GM12878 (cell line): ENCODE measurements at regions not wholly inside any gene's neighbourhood (a gene's known extent, or its start where the extent isn't known, plus 50 kb on each side); places are given as distances from the start of the nearest gene placed in this dataset.
"Not testable (repeated sequence)": the region's sequence is repeated elsewhere in the genome, so short reads cannot be mapped to it uniquely, and the experiment has no call there.

Experiments used
- ATAC-seq: fragments of 200-7000 bp; cut with Tn5 transposase; 3 replicates; pipeline ENCODE4 v1.9.1; 2020; ENCODE audit warnings: mild to moderate bottlenecking, moderate library complexity
- BruUV-seq: library from RNA; stranded (reverse); fragments of 400-500 nt; replicated peaks from 2 replicates; lab custom pipeline; 2021; lab: Mats Ljungman, UMichigan
- CTCF ChIA-PET: fragments of 300-600 bp; sonication (Branson Sonifier 250); formaldehyde crosslinking; extraction: SDS; loops from one replicate; lab custom pipeline; 2021; ENCODE audit warnings: inconsistent platforms; lab: Yijun Ruan, JAX
- POLR2A ChIA-PET: fragments of 350-600 bp; formaldehyde crosslinking; extraction: SDS; loops from one replicate; lab custom pipeline; 2021; ENCODE audit warnings: inconsistent platforms; lab: Charles Lee
- RAD21 ChIA-PET: fragments of 300-600 bp; sonication (Branson Sonifier 250); formaldehyde crosslinking; loops from one replicate; lab custom pipeline; 2023; ENCODE audit warnings: antibody characterized with exemption; ENCODE audit not compliant: unreplicated experiment; lab: Charles Lee
- SMC1A ChIA-PET: fragments of 300-600 bp; sonication (Branson Sonifier 250); formaldehyde crosslinking; loops from one replicate; lab custom pipeline; 2023; ENCODE audit not compliant: unreplicated experiment, uncharacterized antibody; lab: Charles Lee
- DNase-seq: peaks from one replicate; pipeline ENCODE4 v3.0.0-alpha.2; 2011; ENCODE audit warnings: low read depth, low spot score
- FAIRE-seq: peaks from 3 replicates; lab custom pipeline; 2011; peaks lifted over from hg19 to GRCh38; lab: Jason Lieb, UNC
- H2AFZ ChIP-seq: 2 replicates; pipeline ENCODE4 v1.6.0; 2011; ENCODE audit warnings: low read depth, low read length, control low read depth; ENCODE audit not compliant: control insufficient read depth
- H3K27ac ChIP-seq: 2 replicates; pipeline ENCODE4 v1.5.1; 2011; ENCODE audit warnings: control low read depth; ENCODE audit not compliant: control insufficient read depth, insufficient read depth
- H3K27me3 ChIP-seq, 2 experiments: replicated peaks in 1 of 2; 2 replicates each; pipeline versions ENCODE4 v1.6.0 to v1.6.1; 2011; ENCODE audit warnings: low read length in 1 of 2; ENCODE audit not compliant: control insufficient read depth in 2 of 2, insufficient read depth in 2 of 2
- H3K36me3 ChIP-seq, 2 experiments: 2 replicates each; pipeline ENCODE4 v1.5.1; 2011; ENCODE audit warnings: low read length in 1 of 2; ENCODE audit not compliant: control insufficient read depth in 2 of 2, insufficient read depth in 2 of 2
- H3K4me1 ChIP-seq: 2 replicates; pipeline ENCODE4 v1.6.1; 2011; ENCODE audit warnings: mild to moderate bottlenecking, low read length, moderate library complexity, mixed read lengths; ENCODE audit not compliant: control insufficient read depth, insufficient read depth
- H3K4me2 ChIP-seq: 2 replicates; pipeline ENCODE4 v1.6.0; 2011; ENCODE audit warnings: control low read depth; ENCODE audit not compliant: control insufficient read depth, insufficient read depth
- H3K4me3 ChIP-seq: fragments of 200-600 bp; sonication (generic); 2 replicates; pipeline ENCODE4 v1.5.1; 2016
- H3K79me2 ChIP-seq: 2 replicates; pipeline ENCODE4 v1.6.0; 2011; ENCODE audit warnings: low read length; ENCODE audit not compliant: control insufficient read depth, insufficient read depth
- H3K9ac ChIP-seq: 2 replicates; pipeline ENCODE4 v1.8.0; 2011; ENCODE audit warnings: low read length, control low read depth, mixed read lengths; ENCODE audit not compliant: control insufficient read depth, insufficient read depth
- H3K9me3 ChIP-seq: replicated peaks from 3 replicates; pipeline ENCODE4 v1.5.1; 2011; ENCODE audit warnings: mild to moderate bottlenecking, low read length; ENCODE audit not compliant: control insufficient read depth, insufficient read depth
- H4K20me1 ChIP-seq: 2 replicates; pipeline ENCODE4 v1.6.0; 2011; ENCODE audit not compliant: control insufficient read depth, insufficient read depth
- CHD2 ChIP-seq: IDR thresholded peaks from 2 replicates; pipeline ENCODE4 v1.6.1; 2011; ENCODE audit warnings: low read depth, low read length, improper control_type of control experiment, borderline replicate concordance
- CHD4 ChIP-seq: fragments of 200-600 bp; sonication (generic); IDR thresholded peaks from 2 replicates; pipeline ENCODE4 v1.6.1; 2016; ENCODE audit warnings: mild to moderate bottlenecking
- CREM ChIP-seq: IDR thresholded peaks from 2 replicates; pipeline ENCODE4 v1.6.1; 2014; ENCODE audit warnings: antibody characterized with exemption, low read depth
- EGR1 ChIP-seq, 2 experiments: IDR thresholded peaks; 1 replicate in 1 of 2; 2 replicates in 1 of 2; pipeline ENCODE4 v1.6.1; 2011 to 2012; ENCODE audit warnings: low read depth in 2 of 2, low read length in 2 of 2, borderline replicate concordance in 1 of 2, mild to moderate bottlenecking in 1 of 2, moderate library complexity in 1 of 2
- HSF1 ChIP-seq: fragments of 150-350 bp; IDR thresholded peaks from 2 replicates; pipeline ENCODE4 v1.6.1; 2014; ENCODE audit warnings: mild to moderate bottlenecking, low read depth, low read length
- JUNB ChIP-seq: IDR thresholded peaks from 2 replicates; pipeline ENCODE4 v1.6.1; 2016; ENCODE audit warnings: antibody characterized with exemption, mild to moderate bottlenecking
- MEF2B ChIP-seq: fragments of 450-650 bp; IDR thresholded peaks from 2 replicates; pipeline ENCODE4 v1.6.1; 2018; ENCODE audit warnings: mild to moderate bottlenecking, moderate library complexity; ENCODE audit not compliant: partially characterized antibody, poor library complexity, severe bottlenecking
- NFYB ChIP-seq: IDR thresholded peaks from 2 replicates; pipeline ENCODE4 v1.6.1; 2011; ENCODE audit warnings: low read depth, mild to moderate bottlenecking, low read length, improper control_type of control experiment, moderate library complexity; ENCODE audit not compliant: insufficient read depth
- PAX8 ChIP-seq: fragments of 450-650 bp; IDR thresholded peaks from 2 replicates; pipeline ENCODE4 v1.6.1; 2017; ENCODE audit warnings: mild to moderate bottlenecking, moderate library complexity
- RCOR1 ChIP-seq: conservative IDR thresholded peaks from 2 replicates; pipeline ENCODE4 v1.6.1; 2012; ENCODE audit warnings: low read depth, low read length, improper control_type of control experiment
- SIN3A ChIP-seq: IDR thresholded peaks from 2 replicates; pipeline ENCODE4 v1.6.1; 2012; ENCODE audit warnings: low read depth, low read length, improper control_type of control experiment
- SRF ChIP-seq, 2 experiments: IDR thresholded peaks; 2 replicates each; pipeline ENCODE4 v1.6.1; 2011; ENCODE audit warnings: low read depth in 2 of 2, low read length in 2 of 2, mild to moderate bottlenecking in 1 of 2, moderate library complexity in 1 of 2
- TBL1XR1 ChIP-seq: IDR thresholded peaks from 2 replicates; pipeline ENCODE4 v1.6.1; 2012; ENCODE audit warnings: low read depth, low read length, improper control_type of control experiment
- YBX1 ChIP-seq: fragments of 450-650 bp; IDR thresholded peaks from 2 replicates; pipeline ENCODE4 v1.6.1; 2016; ENCODE audit warnings: antibody characterized with exemption
- ZNF384 ChIP-seq: IDR thresholded peaks from 2 replicates; pipeline ENCODE4 v1.6.1; 2012; ENCODE audit warnings: low read depth, mild to moderate bottlenecking, low read length, improper control_type of control experiment, borderline replicate concordance
- WGBS: methylation state at CpG from one replicate; pipeline ENCODE4 v1.1.6; 2016; ENCODE audit warnings: low lambda C conversion rate; ENCODE audit not compliant: insufficient replicate concordance, insufficient coverage; ENCODE audit errors: missing lambda C conversion rate; 5-methylcytosine and 5-hydroxymethylcytosine counted together
- in situ Hi-C: fragments of 300-500 bp; cut with MboI; formaldehyde crosslinking; loops from 9 replicates; pipeline ENCODE4 v1.14.3; 2018; ENCODE audit warnings: mixed read lengths
- intact Hi-C: fragments of 100-400 bp; cut with micrococcal nuclease; formaldehyde crosslinking; loops from one replicate; pipeline ENCODE4 v1.14.2; 2022; ENCODE audit not compliant: unreplicated experiment

GRCh38 chr17:70736375-70736957 is 567.1 kb downstream of the KCNJ2 start (continued):
- no peak for TF ChIP-seq CHD4
- TF ChIP-seq JUNB, result no peak
- TF ChIP-seq PAX8, result no peak
- TF ChIP-seq CREM, result no peak
- TF ChIP-seq MEF2B, result no peak
- TF ChIP-seq CHD2, result no peak
- no peak for TF ChIP-seq HSF1
- TF ChIP-seq NFYB, result no peak

GRCh38 chr17:70739065-70739464 is 569.7 kb downstream of the KCNJ2 start:
- no peaks in the 10 kb centered on the region for H3K27me3 ChIP-seq
- no peaks in the 10 kb centered on the region for H3K9me3 ChIP-seq
- H3K79me2 ChIP-seq, result no peaks in the 10 kb centered on the region
- no peak for DNase-seq
- SMC1A ChIA-PET, result interaction anchor here (1.4 kb wide), 1 partner anchor 65 kb away, joined by 3 read pairs; no protein-coding TSS in a partner anchor
- no TSS peak for BruUV-seq
- POLR2A ChIA-PET, result no interaction called here
- no peaks in the 10 kb centered on the region for H4K20me1 ChIP-seq
- no peaks in the 10 kb centered on the region for H3K4me1 ChIP-seq
- no peak overlapping the region for H3K27ac ChIP-seq
- H2AFZ ChIP-seq, result no peak overlapping the region
- RAD21 ChIA-PET, result no interaction called here
- H3K9ac ChIP-seq, result no peak overlapping the region
- no peak overlapping the region for H3K4me3 ChIP-seq
- TF ChIP-seq SIN3A, result no peak
- TF ChIP-seq RCOR1, result no peak
- no peak for TF ChIP-seq EGR1 (IDR thresholded peaks at IDR 0.05; ENCODE audit: borderline replicate concordance in 1 of 2, low read depth in 2 of 2, low read length in 2 of 2)
- TF ChIP-seq ZNF384, result no peak
- TF ChIP-seq CHD4, result no peak
- no peak for TF ChIP-seq TBL1XR1
- no peak for TF ChIP-seq SRF (IDR thresholded peaks at IDR 0.05; ENCODE audit: low read depth in 2 of 2, low read length in 2 of 2)
- TF ChIP-seq YBX1, result no peak
- 0% methylated on average over 2 of the region's 2 CpGs for WGBS
- intact Hi-C loops (no loop called here), in situ Hi-C loops (no loop called here)
- no peaks in the 10 kb centered on the region for H3K36me3 ChIP-seq
- CTCF ChIA-PET, result no interaction called here
- H3K4me2 ChIP-seq, result no peak overlapping the region
- FAIRE-seq, result no peak
- ATAC-seq, result no peak

- BruUV-seq, H3K4me2 ChIP-seq, DNase-seq, H3K9ac ChIP-seq, RAD21 ChIA-PET, H3K4me1 ChIP-seq, ATAC-seq, H3K27ac ChIP-seq, CTCF ChIA-PET, H4K20me1 ChIP-seq, H3K79me2 ChIP-seq, FAIRE-seq, H3K27me3 ChIP-seq, H3K9me3 ChIP-seq, in situ Hi-C loops, SMC1A ChIA-PET, intact Hi-C loops, H3K4me3 ChIP-seq, H3K36me3 ChIP-seq, H2AFZ ChIP-seq, POLR2A ChIA-PET: not testable (repeated sequence)
- 0% methylated on average over 1 of the region's 1 CpG for WGBS
Observed at GRCh38 chr17:70746574-70746973, 577.2 kb downstream of the KCNJ2 start.
